NCI-H82 treated with DMSO at 0.1 percent for 48 hours (cell line): ENCODE measurements at regions not wholly inside any gene's neighbourhood (a gene's known extent, or its start where the extent isn't known, plus 50 kb on each side); places are given as distances from the start of the nearest gene placed in this dataset.

Source experiments
- DNase-seq: peaks from one replicate; lab custom pipeline; 2025; ENCODE audit not compliant: unreplicated experiment; lab: John Stamatoyannopoulos, UW

DNA sequence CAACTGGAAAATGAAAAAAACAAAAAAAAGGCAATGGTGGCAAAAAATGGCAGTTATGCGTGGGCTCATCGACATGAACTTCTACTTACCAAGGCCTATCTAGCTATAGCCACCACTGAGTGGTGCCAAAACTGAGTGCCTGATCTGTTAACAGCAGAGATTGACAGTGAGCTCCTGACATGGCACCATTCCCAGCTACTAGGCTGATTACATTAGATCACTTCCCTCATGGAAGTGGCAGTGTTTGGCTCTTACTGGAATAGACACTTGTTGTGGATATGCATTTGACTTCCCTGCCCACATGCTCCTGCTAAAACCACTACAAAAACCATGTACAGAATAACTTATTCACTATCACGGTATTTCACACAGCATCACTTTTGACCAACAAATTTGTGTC, 216.1 kb upstream of the SGK1 start:
- no peak for DNase-seq

GRCh38 chr6:134532694-134533624, 215.0 kb upstream of the SGK1 start:
- DNase-seq, result no peak

DNA sequence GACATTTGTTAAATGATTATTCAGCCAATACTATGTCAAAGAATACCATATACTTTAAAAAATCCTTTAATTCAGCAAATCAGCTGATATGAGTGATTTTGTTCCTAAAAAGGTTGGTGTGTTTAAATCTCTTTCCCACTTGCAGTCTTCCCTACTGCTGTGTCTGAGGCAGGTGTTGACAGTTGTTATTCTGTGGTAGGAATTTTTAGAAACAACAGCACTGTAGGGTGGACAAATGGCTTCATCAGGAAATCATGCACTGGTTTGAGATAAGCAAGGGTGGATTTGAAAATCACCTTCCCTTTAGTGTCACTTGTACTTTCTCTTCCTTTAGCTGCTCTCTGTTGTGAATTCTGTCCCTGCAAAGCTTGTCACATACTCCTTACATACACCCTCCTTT, 213.7 kb upstream of the SGK1 start:
- no peak for DNase-seq

DNA sequence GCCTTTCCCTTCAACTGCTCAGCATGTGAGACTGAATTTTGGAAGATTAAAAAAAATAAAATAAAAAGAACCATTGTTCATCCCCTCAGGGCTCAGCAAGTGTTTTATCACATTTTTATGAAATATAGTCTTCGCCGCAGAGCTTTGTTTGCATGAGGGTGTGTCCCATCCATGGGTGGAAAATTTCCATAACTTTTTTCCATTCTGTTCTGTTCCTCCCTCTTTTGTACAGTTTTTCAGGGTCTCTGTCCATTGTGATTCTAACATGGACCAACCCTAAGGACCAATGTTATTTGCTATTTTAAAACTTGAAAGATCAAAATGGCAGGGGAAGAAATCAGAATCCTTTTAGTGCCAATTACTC, 213.3 kb upstream of the SGK1 start:
- DNase-seq, result no peak

- DNase-seq, result no peak
Measured at GRCh38 chr6:134529921-134530320, 212.0 kb upstream of the SGK1 start.

GRCh38 chr6:134529305-134529704, 211.4 kb upstream of the SGK1 start:
- DNase-seq, result no peak

DNA sequence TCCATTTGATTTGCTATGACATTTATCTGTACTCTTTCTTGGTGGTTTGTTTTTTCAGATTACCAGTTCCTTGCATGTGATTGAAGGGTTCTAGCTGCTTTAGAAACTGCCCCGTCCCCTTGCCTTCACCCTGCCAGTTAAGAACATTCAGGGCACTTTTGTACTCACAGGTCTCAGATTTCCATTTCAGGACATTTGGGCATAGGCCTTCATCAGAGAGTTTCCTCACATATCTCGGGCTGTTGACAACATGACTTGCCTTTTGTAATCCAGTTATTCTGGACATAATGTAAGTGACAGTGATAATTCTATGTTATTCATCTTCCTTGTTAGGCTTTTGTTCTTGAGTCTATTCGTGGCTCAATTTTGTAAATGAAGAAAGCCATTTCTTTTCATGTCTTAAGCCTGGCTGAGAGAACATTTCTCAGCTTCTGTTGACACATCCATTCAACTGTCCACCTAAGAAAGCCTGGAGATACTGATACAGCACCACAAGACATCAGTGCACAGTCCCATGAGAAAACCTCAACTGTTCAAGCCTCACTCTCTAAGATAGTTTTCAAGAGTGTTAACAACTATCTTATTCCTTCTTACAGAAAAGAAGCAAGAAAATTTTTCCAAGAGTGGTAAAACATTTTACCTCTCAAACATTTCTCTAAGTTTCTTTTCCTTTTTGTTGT, 209.3 kb upstream of the SGK1 start:
- no peak for DNase-seq

DNA sequence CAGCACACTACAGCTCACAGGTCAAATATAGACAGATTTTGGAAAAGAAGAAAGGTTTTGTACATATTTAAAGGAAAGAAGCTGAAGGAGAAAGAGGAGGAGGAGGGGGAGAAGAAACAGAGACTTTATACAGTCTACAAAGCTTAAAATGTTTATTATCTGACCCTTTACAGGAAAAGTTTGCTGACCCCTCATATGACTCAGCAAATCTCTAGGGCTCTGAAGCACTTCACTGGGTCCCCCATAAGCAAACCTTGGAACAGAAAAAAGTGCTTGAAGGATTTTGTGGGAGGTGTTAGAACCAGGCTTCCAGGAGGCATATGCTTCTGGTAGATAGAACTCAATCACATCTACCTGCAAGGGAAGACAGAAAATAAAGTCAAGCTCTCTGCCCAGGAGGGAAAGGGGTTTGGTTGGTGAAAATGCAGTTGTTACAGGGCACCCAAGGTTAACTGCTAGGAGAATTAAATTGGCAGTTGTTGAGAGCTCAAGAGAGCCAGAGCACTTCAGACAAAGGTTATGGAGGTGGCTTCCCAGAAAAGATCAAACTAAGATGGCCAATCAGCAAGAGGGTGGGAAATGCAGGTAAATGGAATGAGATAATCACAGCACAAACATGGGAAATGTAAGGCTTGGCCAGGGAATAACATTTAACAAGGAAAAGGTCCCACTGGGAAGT, 207.4 kb upstream of the SGK1 start:
- no peak for DNase-seq

DNA sequence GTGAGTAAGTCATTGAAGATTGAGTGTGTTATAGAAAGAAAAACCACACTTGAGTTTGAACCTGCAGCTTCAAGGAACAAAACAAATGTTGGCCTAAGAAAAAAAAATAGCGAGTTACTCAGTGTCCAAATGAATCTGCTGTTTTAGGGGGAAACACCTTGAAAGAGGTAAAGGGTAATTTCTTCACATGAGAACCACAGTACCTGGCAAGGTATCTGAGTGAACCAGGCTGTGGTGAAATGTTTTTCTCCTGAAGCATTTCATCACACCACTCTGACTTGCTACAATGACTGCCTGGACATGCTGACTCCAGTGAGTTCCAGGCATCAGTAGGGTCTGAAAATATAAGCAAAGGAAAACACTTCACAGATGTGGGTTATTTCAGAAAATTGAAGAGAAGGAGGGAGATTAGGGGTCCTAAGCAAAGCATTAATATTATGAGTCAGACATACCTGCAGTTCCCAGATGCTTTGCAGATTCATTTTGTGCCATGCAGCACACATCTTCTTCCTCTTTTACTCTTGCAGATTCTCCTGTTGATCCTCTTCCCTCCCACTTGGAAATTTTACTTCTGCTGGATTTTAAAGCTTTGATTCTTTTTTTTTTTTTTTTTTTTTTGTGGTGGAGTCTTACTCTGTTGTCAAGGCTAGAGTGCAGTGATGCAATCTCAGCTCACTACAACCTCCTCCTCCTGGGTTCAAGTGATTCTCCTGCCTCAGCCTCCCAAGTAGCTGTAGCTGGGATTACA, 206.2 kb upstream of the SGK1 start:
- no peak for DNase-seq

DNA sequence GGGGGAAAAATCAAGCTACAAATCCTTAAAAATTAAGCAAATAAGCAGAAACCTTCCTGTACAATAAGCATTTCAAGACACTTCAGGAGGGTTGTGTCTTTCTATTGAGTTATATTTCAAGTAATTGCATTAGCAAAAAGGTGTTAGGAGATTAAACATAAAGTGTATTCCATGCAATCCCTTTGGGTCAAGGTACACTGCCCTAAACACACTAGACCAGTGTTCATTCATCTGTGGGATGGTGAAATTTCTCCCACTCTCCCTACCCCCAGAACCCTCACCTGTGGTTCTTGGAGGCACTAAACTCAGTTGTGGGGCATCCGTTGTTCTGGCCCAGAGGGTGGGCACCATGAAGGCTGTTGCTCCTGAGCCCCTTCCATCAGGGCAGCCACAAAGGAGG, 205.1 kb upstream of the SGK1 start:
- DNase-seq, result no peak

DNA sequence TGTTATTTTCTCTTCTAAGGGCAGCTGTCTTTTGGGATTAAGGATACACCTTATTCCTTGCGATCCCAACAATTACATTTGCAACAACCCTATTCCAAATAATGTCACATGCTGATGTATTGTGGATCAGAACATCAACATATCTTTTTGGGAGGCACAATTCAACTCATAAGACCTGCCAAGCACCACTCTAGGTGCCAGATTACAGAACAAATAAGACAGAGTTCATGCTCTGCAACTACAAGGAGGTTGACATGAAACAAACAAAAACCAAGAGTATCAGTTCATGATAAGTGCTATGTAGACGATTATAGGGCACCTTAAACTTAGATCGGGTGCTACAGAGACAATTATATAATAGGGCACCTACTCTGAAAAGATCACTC, 203.2 kb upstream of the SGK1 start:
- DNase-seq, result no peak

DNA sequence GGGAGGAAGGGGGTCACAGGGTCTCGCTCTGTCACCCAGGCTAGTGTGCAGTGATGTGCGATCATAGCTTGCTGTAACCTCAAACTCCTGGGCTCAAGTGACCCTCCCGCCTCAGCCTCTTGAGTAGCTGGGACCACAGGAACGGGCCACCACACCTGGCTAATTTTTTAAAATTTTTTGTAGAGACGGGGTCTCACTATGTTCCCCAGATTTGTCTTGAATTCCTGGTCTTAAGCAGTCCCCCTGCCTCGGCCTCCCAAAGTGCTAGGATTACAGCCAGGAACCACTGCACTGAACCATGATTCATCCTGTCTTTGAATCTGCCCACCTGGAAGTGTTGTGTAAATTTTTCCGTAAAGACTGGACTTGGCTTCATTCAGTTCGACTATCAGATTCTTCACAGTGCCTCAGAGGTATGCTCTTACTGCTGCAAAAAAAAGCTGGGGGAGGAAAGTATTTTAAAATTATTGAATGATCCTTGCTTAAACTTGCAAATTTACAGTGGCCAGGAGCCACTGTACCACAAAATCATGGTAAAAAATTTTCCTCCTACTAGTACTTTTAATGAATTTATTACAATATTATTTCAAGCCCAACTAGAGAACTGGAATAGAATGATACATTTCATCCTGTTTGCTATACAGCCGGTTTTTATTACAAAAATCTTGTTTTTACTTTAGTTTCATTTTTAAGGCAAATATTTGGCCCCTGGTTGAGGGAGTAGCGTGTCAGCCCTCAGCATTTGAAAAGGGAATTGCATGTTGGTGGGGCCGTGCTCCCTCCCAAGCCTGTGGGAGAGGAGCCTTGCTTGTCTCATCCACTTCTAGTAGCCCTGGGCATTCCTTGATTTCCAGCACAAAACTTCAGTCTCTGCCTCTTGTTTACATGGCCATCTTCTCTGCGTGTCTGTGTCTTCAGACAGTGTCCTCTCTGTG, 202.5 kb upstream of the SGK1 start:
- no peak for DNase-seq

DNA sequence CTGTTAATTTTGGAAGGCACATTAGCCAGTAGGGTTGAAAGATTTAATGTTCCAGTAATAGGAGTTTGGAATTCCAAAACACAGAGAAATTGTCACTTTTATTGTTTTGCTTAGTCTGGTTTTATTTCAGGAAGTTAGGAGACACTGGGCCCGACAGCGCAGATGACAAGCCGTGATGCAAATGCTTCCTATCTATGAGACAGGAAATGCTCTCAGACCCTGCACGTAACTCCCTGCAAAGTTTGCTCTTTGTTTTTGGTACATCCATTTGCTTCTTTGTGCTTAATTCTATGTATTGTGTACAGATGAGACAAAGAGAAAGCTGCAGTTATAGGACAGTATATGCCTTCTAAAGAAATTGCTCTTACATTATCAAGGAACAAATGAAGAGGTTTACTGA, 201.6 kb upstream of the SGK1 start:
- DNase-seq, result no peak

GRCh38 chr6:134517868-134518267, 200.0 kb upstream of the SGK1 start:
- no peak for DNase-seq

DNA sequence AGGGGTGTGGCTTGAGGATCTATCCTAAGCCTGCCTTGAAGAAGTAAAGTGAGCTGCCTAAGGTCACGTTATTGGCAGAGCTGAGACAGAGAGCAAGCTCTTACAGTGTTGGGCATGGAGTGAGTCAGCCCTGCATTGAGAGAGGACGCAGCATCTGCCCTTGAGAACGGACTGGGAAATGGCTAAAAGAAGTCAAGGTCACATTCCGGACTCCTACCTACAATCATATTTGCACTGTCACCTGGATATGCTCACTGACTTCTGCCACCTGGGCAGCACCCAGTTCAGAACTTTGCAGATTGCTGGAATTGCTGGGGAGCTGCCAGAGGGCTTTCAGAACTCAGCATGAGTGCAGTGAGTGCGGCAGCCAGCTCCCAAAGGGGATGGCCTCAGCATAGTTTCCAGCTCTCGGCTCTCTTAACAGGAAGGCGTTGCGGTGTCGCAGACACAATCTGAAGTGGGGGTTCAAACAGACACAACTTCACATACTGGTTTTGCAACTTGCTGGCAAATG, 199.3 kb upstream of the SGK1 start:
- DNase-seq, result no peak

DNA sequence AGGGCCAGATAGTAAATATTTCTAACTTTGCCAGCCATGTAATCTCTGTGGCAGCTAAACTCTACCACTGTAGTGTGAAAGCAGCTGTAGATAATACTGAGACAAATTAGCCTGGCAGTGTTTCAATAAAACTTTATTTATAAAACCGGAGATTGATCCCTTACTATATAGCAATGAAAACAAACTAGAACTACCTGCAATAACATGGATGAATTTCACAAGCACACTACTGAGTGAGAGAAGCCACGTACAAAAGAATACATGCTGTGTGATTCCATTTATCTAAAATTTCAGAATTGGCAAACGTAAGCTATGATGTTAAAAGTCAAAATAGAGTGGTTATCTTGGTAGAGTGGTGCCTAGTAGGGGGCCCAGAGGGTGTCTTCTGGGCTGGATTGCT, 198.7 kb upstream of the SGK1 start:
- DNase-seq, result no peak

- DNase-seq, result no peak
Measured at GRCh38 chr6:134515986-134516385, 198.1 kb upstream of the SGK1 start.

DNA sequence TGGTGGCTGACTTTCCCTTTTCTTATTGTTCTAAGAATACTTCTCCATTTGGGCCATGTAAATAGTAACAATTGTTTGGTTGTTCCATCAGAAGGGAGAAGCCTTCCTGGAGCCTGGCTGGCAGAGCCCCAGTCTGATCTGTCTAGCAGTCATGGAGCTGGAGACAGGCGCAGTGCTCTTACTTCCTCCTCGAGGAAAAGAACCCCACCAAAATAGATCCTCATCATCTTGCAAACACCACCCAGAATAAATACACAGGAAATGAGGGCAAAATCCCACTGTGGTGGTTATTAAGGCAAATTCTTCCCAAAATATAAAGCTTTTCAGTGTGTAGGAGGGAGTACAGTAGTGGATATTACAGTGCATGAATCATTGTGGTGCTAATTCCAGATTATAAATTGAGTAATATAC, 195.1 kb upstream of the SGK1 start:
- no peak for DNase-seq

DNA sequence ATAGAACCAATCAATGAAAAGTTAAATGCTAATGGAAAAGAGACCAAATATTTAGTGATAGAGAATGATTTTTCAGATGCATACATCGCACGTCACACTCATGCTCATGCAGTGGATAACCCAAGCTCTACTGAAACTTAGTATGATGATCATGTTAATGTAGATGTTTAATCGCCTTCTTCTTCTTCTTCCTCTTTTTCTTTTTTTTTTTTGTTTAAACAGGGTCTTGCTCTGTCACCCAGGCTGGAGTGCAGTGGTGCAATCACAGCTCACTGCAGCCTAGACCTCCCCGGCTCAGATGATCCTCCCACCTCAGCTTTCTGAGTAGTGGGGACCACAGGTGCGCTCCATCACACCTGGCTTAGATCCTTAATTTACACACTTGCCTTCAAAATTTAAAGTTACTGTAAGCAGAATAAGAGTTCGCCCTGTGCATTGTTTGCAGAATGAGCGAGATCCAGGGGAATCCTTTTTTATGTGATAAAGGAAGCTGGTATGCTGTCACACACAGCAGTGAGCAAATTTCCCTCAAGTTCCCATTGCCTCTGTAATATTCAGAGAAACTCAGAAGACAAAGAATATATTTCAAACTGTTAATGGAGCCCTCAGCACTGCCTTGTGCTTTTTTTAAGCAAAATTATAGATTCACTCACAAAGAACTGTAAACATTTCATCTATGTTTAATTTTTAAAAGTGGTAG, 194.2 kb upstream of the SGK1 start:
- no peak for DNase-seq
